HG03097 (cell line): ENCODE measurements at regions not wholly inside any gene's neighbourhood (a gene's known extent, or its start where the extent isn't known, plus 50 kb on each side); places are given as distances from the start of the nearest gene placed in this dataset.

Experiments
- ATAC-seq: cut with Tn5 transposase; IDR thresholded peaks from one replicate; pipeline ENCODE4 v1.9.1; 2021; ENCODE audit not compliant: unreplicated experiment, low FRiP score

DNA sequence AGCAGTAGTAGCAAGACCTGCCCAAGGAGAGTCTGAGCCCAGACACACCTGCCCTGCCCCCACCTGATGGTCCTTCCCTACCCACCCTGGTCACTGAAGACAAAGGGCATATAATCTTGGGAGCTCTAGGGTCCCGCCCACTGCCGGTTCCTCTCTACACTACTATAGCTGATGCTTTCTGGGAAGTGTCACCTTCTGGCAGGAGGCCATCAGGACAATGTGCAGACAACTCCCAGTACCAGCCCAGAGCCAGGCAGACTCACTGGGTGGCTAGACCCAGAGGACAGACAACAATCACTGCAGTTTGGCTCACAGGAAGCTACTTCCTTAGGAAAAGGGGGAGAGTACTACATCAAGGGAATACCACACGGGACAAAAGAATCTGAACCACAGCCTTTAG lies 312.7 kb downstream of the SPRY1 start:
- ATAC-seq: no peak

DNA sequence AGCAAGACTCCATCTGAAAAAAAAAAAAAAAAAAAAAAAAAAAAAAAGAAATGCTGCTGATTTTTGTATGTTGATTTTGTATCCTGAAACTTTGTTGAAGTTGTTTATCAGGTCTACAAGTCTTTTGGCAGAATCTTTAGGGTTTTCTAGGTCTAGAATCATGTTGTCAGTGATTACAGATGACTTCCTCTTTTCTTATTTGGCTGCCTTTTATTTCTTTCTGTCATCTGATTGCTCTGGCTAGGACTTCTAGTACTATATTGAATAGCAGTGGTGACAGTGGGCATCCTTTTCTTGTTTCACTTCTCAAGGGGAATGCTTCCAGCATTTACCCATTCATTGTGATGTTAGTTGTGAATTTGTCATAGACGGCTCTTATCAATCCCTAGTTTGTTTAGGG lies 334.4 kb downstream of the SPRY1 start:
- ATAC-seq: no peak

DNA sequence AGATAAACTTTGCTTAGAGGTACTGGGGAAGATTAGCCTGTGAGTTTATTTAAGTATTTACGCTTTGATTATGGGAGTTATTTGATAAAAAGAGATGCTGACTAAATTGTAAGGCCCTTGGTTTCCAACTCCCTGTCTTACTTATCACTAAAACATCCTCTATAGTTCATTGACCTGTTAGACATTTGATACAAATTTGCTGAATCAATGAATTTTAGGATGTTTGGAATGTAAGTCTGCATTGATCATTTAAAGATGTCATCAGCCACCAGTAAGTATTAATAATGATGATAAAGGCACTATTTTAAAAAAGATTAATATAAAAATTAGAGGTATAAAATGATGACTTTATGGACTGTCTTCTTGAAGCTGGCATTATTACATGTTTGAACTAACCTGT lies 340.6 kb downstream of the SPRY1 start:
- ATAC-seq: no peak

DNA sequence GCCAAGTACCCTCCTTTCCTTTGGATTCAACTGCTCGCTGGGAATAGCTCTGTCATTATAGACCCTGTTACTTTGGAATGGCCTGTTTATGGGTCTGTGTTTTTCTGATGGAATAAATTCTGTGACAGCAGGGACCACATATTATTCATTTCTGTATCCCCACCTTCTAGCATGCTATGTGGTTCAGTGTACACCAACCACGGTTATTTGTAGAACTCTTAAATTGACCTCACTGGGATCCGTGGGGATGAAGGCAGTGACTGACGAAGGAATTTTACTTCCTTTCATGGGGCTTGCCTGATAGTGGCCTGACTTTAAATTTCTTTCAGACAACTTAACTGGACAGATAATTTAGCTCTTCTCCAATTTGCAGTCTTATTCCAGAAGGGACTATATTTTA lies 343.2 kb downstream of the SPRY1 start:
- no peak for ATAC-seq

DNA sequence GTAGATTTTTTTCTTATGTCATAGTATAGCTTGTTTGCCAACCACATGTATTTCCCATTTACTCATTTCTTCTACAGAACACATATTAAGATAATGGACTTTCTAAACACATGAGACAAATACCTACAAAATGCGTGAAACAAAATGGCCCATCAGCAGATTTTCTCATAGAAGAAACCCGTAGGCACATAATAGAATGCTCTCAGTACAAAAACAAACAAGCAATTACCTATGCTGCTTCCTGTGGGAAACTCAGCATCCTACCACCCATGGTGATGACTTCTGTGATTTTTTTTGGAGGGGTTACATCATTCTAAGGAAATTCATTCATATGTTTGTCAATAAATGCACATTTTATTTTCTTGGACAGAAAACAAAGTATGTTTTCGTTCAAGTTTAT lies 343.6 kb downstream of the SPRY1 start:
- ATAC-seq: no peak

DNA sequence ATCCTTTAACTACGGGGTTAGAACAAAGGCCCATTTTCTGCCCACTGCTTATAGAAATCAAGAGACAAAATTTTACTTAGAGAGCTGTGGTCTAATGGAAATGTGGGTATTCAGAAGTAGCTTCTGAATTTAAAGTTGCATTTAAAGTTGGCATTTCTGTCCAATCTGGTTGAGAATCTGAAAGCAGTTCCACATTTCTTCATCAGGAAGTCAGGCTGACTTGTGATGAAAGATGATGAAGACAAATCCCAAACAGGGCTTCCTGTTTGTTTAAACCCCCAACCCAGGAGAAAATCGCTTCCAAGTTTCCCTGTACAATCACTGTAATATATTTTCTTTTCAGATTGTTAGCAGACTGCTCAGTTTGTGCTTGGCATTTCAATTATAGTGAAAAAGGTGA lies 345.3 kb downstream of the SPRY1 start:
- ATAC-seq: no peak

DNA sequence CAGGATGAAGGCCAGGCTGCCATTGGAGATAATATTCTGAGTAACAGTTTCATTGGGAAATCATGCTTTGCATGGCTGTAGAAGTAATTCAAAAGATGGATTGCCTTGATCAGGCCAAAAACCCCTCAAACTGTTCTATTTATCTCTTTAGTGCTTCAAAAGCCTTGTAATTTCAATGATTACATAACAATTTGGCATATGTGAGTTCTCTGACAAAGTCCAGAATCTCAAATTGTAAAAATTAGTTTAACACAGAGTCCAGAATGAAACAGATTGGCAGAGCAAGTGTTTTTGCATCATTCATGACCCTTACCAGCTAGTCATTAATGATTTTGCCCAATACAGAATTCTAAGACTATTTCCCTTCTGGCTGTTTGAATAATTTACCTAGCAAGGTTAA lies 347.3 kb downstream of the SPRY1 start:
- ATAC-seq: no peak

DNA sequence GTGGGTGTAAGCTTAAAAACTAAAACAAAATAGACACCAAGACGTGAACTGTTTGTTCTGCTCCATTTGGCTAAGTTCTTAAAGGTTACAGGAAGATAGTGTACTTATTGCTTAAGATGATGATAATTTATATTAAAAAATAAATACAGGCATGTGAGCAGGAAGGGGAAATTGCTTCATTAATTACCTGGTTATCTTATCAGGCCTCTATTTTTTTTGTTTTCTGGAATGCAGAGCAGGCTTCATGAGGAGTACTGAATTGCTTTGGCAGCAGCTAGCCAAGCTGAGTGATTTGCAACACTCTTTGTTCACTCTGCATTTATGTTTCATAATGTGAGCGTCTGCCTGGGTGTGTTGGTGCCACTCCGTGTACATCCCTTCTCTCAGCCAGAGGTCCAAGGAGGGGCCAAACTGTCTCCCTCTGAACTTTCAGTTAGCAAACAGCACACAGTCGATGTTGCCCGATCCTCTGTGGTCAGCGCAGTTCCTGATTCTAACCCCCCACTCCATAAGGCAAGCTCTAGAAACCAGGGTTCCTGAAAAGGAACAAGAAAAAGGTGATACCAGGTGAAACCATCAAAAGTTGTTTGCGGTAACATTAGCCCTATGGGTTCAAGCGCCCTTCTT lies 348.2 kb downstream of the SPRY1 start:
- no peak for ATAC-seq

DNA sequence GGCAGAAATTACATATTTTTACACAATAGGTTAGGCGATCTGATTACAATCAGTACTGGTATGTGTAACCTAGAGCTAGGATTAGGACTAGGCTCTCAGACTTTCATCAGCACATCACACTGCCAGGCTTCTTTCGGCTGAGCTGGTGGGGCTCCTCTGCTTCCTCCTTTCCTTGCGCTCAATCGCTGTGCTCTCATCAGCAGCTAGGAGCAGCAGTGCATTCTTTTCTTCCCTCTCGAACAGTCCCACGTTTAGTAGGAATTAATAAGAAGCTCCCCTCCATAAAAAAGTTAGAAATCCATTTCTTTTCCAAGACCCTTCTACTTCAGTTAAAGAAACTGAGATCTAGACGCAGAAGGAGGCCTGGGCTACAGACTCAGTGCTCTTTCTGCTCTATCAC lies 350.4 kb downstream of the SPRY1 start:
- no peak for ATAC-seq

DNA sequence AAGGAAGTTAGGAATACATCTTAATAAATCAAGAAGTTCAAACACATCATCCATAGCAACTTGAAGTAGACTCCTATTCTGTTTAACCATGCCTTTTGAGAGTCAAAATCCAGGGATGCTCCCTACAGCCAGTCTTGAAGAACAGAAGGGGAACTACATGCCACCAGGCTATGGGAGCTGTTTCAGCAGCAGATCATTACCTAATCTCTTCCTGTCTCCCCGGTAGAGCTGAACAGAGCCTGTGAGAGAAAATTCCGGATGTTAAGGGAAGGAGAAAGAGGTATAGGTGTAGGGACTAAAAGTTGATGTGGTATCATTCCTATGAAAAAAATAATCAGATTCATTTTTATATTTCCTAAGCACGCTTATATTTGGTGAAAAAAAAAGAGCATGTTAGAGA lies 352.2 kb downstream of the SPRY1 start:
- no peak for ATAC-seq

DNA sequence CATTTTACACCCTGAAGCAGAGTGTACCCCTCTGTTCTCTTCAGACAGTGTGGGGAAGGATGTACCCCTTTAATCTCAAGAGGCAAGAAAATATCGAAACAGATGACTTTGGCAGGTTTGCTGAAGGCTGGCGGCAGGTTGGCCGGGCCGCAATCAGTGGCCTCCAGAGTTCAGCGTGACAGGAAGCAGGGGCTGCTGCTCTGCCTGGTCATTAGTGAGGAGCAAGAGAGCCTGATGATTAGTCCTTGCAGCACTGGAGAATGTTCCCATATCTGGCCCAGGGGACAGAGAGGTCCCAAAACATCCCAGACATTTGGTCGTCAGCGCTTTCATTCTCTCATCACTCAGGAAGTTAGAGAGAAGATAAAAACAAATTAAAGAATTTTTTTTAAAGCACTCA lies 352.8 kb downstream of the SPRY1 start:
- ATAC-seq: no peak

DNA sequence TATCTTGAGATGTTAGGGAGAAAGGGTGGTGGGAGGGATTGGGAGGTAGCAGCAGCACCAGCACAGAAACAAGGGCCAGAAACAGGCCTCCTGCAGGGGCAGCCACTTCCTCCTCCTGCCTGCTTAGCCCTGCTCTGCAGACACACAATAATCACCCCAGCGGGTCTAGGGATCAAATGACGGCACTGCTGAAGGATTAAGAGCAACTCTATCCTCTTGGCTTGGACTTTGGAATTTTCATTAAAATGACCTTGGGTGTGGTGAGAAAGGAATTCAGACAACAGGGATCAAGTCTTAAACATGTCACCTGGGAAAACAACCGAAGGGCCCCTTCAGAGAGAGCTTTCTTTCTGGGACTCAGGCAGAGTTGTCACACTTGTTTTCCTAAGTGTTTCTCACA lies 353.4 kb downstream of the SPRY1 start:
- ATAC-seq: no peak

DNA sequence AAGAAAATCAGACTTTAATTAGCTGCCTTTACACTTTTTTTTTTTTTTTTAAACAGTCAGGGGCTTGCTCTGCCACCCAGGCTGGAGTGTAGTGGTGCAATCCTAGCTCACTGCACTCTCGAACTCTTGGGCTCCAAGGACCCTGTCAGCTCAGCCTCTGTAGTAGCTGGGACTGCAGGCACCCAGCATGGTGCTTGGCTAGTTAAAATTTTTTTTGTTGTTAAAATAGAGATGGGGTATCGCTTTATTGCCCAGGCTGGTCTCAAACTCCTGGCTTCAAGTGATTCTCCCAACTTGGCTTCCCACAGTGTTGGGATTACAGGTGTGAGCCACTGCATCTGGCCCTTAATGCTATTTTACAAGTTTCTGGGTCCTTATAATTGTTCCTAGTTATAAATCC lies 359.1 kb downstream of the SPRY1 start:
- no peak for ATAC-seq

DNA sequence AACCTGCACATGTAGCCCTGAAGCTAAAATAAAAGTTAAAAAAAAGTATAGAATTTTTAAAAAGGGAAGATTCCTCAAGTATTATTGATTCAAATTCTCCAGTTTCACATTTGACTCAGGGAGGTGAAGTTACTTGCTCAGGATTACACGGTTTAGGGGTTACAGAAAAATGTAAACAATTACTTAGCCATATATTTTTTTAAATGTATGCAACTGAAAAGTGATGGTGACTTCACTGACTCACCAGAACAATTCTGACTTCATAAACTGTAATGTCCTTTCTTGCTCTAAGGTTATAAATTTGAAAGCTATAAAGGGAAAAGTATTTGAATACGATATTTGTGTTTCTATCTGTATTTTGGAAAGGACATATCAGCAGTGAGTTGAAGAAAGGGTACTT lies 371.2 kb downstream of the SPRY1 start:
- no peak for ATAC-seq

DNA sequence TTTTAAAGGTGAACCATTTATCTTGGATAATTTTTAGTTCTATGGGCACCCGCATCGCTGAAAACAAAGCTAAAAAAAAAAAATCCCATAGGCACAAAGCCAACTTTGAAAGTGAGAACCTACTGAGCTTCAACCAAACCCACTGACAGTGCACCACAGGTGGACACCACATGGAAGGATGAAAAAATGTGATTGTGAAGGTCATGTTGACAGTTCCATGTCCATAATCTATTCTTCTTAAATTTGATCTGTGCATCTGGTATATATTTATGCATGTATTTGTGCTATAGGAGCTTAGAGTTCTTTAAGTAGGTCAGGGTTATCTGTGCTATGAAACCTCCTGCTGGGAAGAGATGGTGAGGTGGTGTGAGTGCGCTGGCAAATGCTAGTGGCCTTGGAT lies 374.3 kb downstream of the SPRY1 start:
- no peak for ATAC-seq

DNA sequence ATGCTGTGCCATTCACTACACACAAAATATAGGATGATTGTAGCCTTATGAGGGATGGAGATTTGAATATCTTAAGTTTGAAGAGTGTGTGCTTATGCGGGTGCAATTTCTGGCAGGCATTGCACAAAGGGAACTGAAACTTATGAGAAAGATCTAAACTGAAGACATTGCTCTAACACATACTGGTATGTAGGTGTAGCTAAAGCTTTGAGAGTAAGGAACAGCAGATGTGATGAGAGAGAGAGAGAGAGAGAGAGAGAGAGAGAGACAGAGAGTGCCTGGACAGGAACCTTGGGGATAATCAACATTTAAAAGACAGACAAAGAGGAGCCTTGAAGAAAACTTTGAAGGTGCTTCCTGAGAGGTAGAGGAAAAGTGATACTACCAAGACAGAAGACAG lies 379.7 kb downstream of the SPRY1 start:
- ATAC-seq: peak; percentile 93

DNA sequence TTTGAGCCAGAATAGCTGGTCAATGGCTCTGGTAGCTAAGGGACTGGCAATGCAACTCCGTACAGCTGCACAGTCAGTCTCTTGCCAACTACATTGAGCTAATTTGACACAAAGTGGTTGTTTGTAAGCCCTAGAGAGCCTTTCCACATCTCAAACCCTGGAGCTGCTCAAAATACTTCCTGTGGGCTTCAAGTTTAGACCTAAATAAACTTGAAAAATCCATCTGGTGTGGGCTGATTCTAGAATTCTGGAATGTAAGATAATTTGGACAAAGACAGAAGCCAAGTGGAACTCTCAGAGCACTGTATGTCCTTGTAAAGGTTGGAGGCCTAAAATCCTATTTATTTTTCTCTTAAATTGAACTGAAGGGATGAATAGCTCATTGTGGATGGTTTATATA lies 380.8 kb downstream of the SPRY1 start:
- no peak for ATAC-seq

DNA sequence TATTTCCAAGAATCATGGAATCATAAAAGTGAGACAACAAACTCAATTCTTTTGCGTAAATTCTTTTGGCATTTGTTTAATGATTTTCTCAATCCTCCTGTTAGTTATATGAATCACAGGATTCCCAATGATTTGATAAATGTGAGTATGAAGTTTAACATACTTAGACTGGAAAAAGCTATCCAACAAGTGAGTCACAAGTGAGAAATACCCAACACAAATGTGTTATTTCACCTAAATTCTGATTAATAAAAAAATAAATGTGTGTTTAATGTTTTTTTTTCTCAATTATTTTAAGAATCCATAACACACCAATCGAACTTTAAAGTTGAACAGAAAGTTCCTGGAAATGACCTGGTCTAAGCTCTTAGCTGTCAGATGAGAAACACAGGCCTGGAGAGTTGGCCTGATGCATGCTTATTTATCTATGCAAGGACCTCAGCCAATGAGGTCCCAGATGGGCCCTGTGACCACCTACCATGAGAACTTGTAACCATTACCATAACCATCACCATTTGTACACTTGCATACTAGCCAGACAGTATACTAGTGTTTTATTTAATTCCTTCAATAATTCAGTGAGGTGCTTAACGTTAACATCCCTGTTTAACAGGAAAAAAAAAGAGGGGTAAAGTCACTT lies 386.7 kb downstream of the SPRY1 start:
- ATAC-seq: no peak

DNA sequence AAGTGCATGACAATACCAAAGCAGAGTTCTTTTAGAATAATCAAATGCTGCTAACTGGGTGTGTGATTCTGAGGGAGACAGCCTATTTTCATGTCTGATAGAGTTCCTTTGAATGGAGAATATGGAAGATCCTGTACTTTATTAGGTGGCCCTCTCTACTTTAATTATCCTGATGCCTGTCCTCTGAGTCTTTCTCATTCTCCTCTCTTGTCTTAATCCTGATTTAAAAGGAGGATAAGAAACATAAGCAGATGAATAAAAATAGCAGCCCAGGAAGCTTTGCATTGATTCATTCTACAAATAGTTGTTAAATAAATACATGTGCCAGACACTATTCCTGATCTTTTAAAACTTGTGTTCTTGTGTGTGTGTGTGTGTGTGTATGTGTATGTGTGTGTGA lies 387.3 kb downstream of the SPRY1 start:
- no peak for ATAC-seq

DNA sequence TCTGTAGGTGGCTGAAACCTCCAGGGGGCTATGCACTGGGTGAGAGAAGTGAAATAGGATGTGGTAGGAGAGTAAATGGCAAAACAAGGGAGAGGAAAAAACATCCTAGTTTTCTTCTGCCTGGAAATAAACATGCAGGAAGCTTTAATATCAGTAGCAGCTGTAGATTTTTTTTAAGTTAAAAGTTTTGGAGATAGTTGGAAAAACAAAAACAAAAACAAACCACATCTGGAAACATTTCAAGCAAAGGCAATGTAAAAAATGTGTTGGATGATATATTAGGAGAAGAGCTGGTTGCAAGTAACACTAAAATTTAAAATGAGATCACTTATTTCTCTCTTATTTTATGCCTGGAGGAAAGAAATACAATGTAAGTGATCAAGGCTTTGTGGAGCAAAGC lies 388.0 kb downstream of the SPRY1 start:
- ATAC-seq: no peak

DNA sequence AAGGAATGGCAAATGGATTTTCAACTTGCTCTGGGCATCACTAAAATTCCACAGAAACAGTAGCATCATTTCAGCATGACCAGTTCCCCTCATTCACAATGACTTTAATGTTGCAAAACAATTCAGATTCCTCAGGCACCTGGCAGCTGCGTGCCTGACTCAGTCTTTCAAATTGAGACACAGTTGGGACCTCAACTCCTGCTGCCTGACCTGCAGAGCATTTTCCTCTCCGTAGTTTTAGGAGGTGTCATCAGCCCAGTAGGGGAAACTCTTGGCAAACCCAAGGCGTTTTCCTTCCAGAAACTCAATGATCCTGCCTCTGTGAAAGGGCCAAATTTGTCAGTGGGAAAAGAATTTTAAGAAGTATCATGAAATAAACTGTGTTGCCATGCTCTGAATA lies 388.9 kb downstream of the SPRY1 start:
- ATAC-seq: no peak

DNA sequence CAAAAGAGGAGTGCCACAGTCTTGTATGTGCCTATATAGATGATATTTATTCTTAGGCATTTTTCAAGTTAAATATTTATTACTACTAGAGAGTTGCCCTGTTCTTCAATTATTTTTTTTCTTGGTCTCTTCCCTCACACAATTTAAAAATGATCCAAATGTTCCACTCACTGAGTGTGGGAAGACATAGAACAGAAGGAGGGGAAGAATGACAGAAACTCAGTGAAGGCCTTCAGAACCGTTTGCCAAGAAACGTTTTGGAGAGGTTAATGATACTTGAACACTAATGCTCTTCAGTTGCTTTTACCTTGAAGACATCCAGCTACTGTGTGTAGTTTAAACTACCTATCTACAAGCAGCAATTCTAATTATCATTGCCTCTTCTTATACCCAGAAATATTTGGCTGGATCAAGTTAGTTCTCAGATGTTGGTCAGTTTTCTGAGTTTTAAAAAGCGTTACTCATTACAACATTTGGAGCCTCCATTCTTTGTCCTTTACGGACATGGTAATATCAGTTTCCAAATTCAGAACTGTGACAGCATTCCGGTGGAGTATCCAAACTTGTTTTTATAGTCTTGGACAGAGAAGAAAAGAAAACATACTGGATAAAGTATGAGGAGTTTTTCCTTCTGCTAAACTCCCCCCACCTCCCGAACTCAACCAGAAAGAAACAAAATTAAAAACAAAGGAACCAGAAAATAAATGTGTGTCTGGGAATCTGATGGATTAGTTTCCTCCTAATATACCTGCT lies 389.7 kb downstream of the SPRY1 start:
- ATAC-seq: no peak
